ENCODE measurements at regions not wholly inside any gene's neighbourhood (a gene's known extent, or its start where the extent isn't known, plus 50 kb on each side); places are given as distances from the start of the nearest gene placed in this dataset.
"Not testable (repeated sequence)": the region's sequence is repeated elsewhere in the genome, so short reads cannot be mapped to it uniquely, and the experiment has no call there.

GRCh38 chr17:37859451-37859850 lies 64.8 kb upstream of the TBC1D3K start:
- DNase-seq (ENCODE audit: low spot score) = no peak
- WGBS, 2 donors (ENCODE audit: extremely low coverage in 2 of 2, insufficient read length in 2 of 2, insufficient replicate concordance in 1 of 2) = no CpG with 5 or more reads among the region's 1 CpG
- no peak overlapping the region for H3K4me2 ChIP-seq (ENCODE audit: insufficient read depth, low read length, poor library complexity, severe bottlenecking)

GRCh38 chr17:37858391-37858790 lies 65.8 kb upstream of the TBC1D3K start:
- H4K91ac ChIP-seq (ENCODE audit: low read depth, low read length, poor library complexity); H3K79me1 ChIP-seq (ENCODE audit: low read depth, low read length); H3K23ac ChIP-seq (ENCODE audit: low read depth, low read length, poor library complexity); H2AFZ ChIP-seq (ENCODE audit: low read length); H2BK15ac ChIP-seq (ENCODE audit: low read length); H3K4ac ChIP-seq (ENCODE audit: low read length); H2BK5ac ChIP-seq (ENCODE audit: low read length); H3K27ac ChIP-seq (replicated peaks; ENCODE audit: low read length); DNase-seq (ENCODE audit: low spot score); H2BK12ac ChIP-seq (ENCODE audit: low read length); H3K14ac ChIP-seq (ENCODE audit: low read length); H3K4me3 ChIP-seq (ENCODE audit: low read length in 2 of 2); H3K9me3 ChIP-seq (replicated peaks in 1 of 2; ENCODE audit: control insufficient read depth in 2 of 2, insufficient read depth in 1 of 2, low read depth in 1 of 2, low read length in 2 of 2); H3K36me3 ChIP-seq (replicated peaks in 1 of 2; ENCODE audit: control insufficient read depth in 2 of 2, insufficient read depth in 2 of 2, low read length in 2 of 2); H3K18ac ChIP-seq (ENCODE audit: low read length); H3K27me3 ChIP-seq (ENCODE audit: control insufficient read depth in 3 of 3, insufficient read depth in 3 of 3, low read depth in 1 of 3, low read length in 3 of 3); H4K8ac ChIP-seq (ENCODE audit: low read depth, low read length); H3K4me2 ChIP-seq (ENCODE audit: insufficient read depth, low read length, poor library complexity, severe bottlenecking); H3K4me1 ChIP-seq (ENCODE audit: control insufficient read depth in 2 of 2, insufficient read depth in 1 of 2, low read depth in 1 of 2, low read length in 2 of 2); H3K9ac ChIP-seq (ENCODE audit: low read depth, low read length, poor library complexity); H2BK120ac ChIP-seq (ENCODE audit: low read depth, low read length); H2AK5ac ChIP-seq (ENCODE audit: low read depth, low read length): not testable (repeated sequence)
- WGBS, 2 donors (ENCODE audit: extremely low coverage in 2 of 2, insufficient read length in 2 of 2, insufficient replicate concordance in 1 of 2) = no CpG with 5 or more reads among the region's 11 CpGs

More at GRCh38 chr17:37859451-37859850, 64.8 kb upstream of the TBC1D3K start:
- Histone ChIP-seq H2BK120ac (ENCODE audit: low read depth, low read length) (no peak overlapping the region), H3K27me3 (ENCODE audit: control insufficient read depth in 3 of 3, insufficient read depth in 3 of 3, low read depth in 1 of 3, low read length in 3 of 3) (no peaks in the 10 kb centered on the region), H3K4me3 (ENCODE audit: low read length in 2 of 2) (no peak overlapping the region), H2BK15ac (ENCODE audit: low read length) (no peak overlapping the region), H2AFZ (ENCODE audit: low read length) (no peak overlapping the region), H3K9ac (ENCODE audit: low read depth, low read length, poor library complexity) (no peak overlapping the region), H3K36me3 (replicated peaks in 1 of 2; ENCODE audit: control insufficient read depth in 2 of 2, insufficient read depth in 2 of 2, low read length in 2 of 2) (no peaks in the 10 kb centered on the region), H3K9me3 (replicated peaks in 1 of 2; ENCODE audit: control insufficient read depth in 2 of 2, insufficient read depth in 1 of 2, low read depth in 1 of 2, low read length in 2 of 2) (peaks cover 0 to 2% of the 10 kb centered on the region in 2 donors), H3K4ac (ENCODE audit: low read length) (no peak overlapping the region), H3K23ac (ENCODE audit: low read depth, low read length, poor library complexity) (no peak overlapping the region), H3K79me1 (ENCODE audit: low read depth, low read length) (no peaks in the 10 kb centered on the region), H3K18ac (ENCODE audit: low read length) (no peak overlapping the region), H2BK5ac (ENCODE audit: low read length) (no peak overlapping the region), H4K8ac (ENCODE audit: low read depth, low read length) (no peak overlapping the region), H3K4me1 (ENCODE audit: control insufficient read depth in 2 of 2, insufficient read depth in 1 of 2, low read depth in 1 of 2, low read length in 2 of 2) (no peaks in the 10 kb centered on the region), H2AK5ac (ENCODE audit: low read depth, low read length) (no peak overlapping the region), H3K14ac (ENCODE audit: low read length) (no peak overlapping the region), H2BK12ac (ENCODE audit: low read length) (no peak overlapping the region), H3K27ac (replicated peaks; ENCODE audit: low read length) (no peak overlapping the region), H4K91ac (ENCODE audit: low read depth, low read length, poor library complexity) (no peak overlapping the region)

DNA sequence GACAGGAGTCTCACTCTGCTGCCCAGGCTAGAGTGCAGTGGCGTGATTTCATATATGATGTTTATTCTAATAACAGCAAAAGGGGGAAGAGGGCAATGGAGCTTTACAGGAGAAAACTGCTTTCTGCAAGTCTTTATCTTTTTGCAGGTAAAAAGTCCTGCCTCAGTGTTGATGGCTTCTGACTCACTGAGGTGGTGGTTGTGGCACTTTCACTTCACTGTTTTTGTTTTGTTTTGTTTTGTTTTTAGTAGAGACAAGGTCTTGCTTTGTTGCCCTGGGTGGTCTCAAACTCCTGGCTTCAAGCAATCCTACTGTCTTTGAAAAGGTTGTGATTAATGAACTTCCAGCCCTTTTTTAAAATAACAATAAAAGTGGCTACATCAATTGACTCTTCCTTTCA lies 68.0 kb upstream of the TBC1D3K start:
- WGBS, 2 donors (ENCODE audit: extremely low coverage in 2 of 2, insufficient read length in 2 of 2, insufficient replicate concordance in 1 of 2) = no CpG with 5 or more reads among the region's 1 CpG
- Histone ChIP-seq H3K18ac (ENCODE audit: low read length) (no peak overlapping the region), H3K14ac (ENCODE audit: low read length) (no peak overlapping the region), H2BK5ac (ENCODE audit: low read length) (no peak overlapping the region), H2AK5ac (ENCODE audit: low read depth, low read length) (no peak overlapping the region), H2BK120ac (ENCODE audit: low read depth, low read length) (no peak overlapping the region), H4K91ac (ENCODE audit: low read depth, low read length, poor library complexity) (no peak overlapping the region), H4K8ac (ENCODE audit: low read depth, low read length) (no peak overlapping the region), H2BK12ac (ENCODE audit: low read length) (no peak overlapping the region), H3K23ac (ENCODE audit: low read depth, low read length, poor library complexity) (no peak overlapping the region), H2BK15ac (ENCODE audit: low read length) (no peak overlapping the region), H3K4me2 (ENCODE audit: insufficient read depth, low read length, poor library complexity, severe bottlenecking) (no peak overlapping the region), H2AFZ (ENCODE audit: low read length) (no peak overlapping the region), H3K9ac (ENCODE audit: low read depth, low read length, poor library complexity) (no peak overlapping the region), H3K79me1 (ENCODE audit: low read depth, low read length) (no peaks in the 10 kb centered on the region), H3K36me3 (replicated peaks in 1 of 2; ENCODE audit: control insufficient read depth in 2 of 2, insufficient read depth in 2 of 2, low read length in 2 of 2) (no peaks in the 10 kb centered on the region), H3K4me3 (ENCODE audit: low read length in 2 of 2) (no peak overlapping the region), H3K9me3 (replicated peaks in 1 of 2; ENCODE audit: control insufficient read depth in 2 of 2, insufficient read depth in 1 of 2, low read depth in 1 of 2, low read length in 2 of 2) (peaks cover 0 to 2% of the 10 kb centered on the region in 2 donors), H3K4ac (ENCODE audit: low read length) (no peak overlapping the region), H3K27ac (replicated peaks; ENCODE audit: low read length) (no peak overlapping the region), H3K4me1 (ENCODE audit: control insufficient read depth in 2 of 2, insufficient read depth in 1 of 2, low read depth in 1 of 2, low read length in 2 of 2) (no peaks in the 10 kb centered on the region), H3K27me3 (ENCODE audit: control insufficient read depth in 3 of 3, insufficient read depth in 3 of 3, low read depth in 1 of 3, low read length in 3 of 3) (no peaks in the 10 kb centered on the region)
- DNase-seq (ENCODE audit: low spot score) = no peak

DNA sequence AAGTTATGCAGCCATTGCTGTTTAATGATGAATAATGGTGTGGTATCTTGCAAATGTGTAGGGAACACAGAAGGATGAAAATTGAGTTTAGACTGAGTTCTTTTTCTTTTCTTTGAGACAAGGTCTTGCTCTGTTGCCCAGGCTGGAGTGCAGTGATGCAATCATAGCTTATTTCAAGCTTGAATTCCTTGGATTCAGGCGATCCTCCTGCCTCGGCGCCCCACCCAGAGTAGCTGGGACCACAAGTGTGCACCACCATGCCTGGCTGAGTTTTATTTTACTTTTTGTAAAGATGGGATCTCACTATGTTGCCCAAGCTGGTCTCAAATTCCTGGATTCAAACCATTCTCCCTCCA lies 74.6 kb upstream of the TBC1D3K start:
- Histone ChIP-seq H3K4me3 (ENCODE audit: low read length in 2 of 2) (no peak overlapping the region), H3K9me3 (replicated peaks in 1 of 2; ENCODE audit: control insufficient read depth in 2 of 2, insufficient read depth in 1 of 2, low read depth in 1 of 2, low read length in 2 of 2) (no peaks in the 10 kb centered on the region), H2AFZ (ENCODE audit: low read length) (no peak overlapping the region), H3K9ac (ENCODE audit: low read depth, low read length, poor library complexity) (no peak overlapping the region), H3K14ac (ENCODE audit: low read length) (no peak overlapping the region), H3K4me2 (ENCODE audit: insufficient read depth, low read length, poor library complexity, severe bottlenecking) (no peak overlapping the region), H3K79me1 (ENCODE audit: low read depth, low read length) (no peaks in the 10 kb centered on the region), H3K18ac (ENCODE audit: low read length) (no peak overlapping the region), H3K36me3 (replicated peaks in 1 of 2; ENCODE audit: control insufficient read depth in 2 of 2, insufficient read depth in 2 of 2, low read length in 2 of 2) (no peaks in the 10 kb centered on the region), H3K4me1 (ENCODE audit: control insufficient read depth in 2 of 2, insufficient read depth in 1 of 2, low read depth in 1 of 2, low read length in 2 of 2) (peaks cover 0 to 1% of the 10 kb centered on the region in 2 donors), H3K27me3 (ENCODE audit: control insufficient read depth in 3 of 3, insufficient read depth in 3 of 3, low read depth in 1 of 3, low read length in 3 of 3) (no peaks in the 10 kb centered on the region), H2BK120ac (ENCODE audit: low read depth, low read length) (no peak overlapping the region), H2BK5ac (ENCODE audit: low read length) (no peak overlapping the region), H4K91ac (ENCODE audit: low read depth, low read length, poor library complexity) (no peak overlapping the region), H4K8ac (ENCODE audit: low read depth, low read length) (no peak overlapping the region), H3K27ac (replicated peaks; ENCODE audit: low read length) (no peak overlapping the region), H2AK5ac (ENCODE audit: low read depth, low read length) (no peak overlapping the region), H2BK12ac (ENCODE audit: low read length) (no peak overlapping the region), H3K23ac (ENCODE audit: low read depth, low read length, poor library complexity) (no peak overlapping the region), H3K4ac (ENCODE audit: low read length) (no peak overlapping the region), H2BK15ac (ENCODE audit: low read length) (no peak overlapping the region)
- DNase-seq (ENCODE audit: low spot score) = no peak
- no CpG with 5 or more reads among the region's 3 CpGs for WGBS, 2 donors (ENCODE audit: extremely low coverage in 2 of 2, insufficient read length in 2 of 2, insufficient replicate concordance in 1 of 2)
